A172 (cell line): ENCODE measurements at regions not wholly inside any gene's neighbourhood (a gene's known extent, or its start where the extent isn't known, plus 50 kb on each side); places are given as distances from the start of the nearest gene placed in this dataset.

ENCODE experiments used
- DNase-seq: peaks from one replicate; pipeline ENCODE4 v3.0.0-alpha.2; 2015; ENCODE audit warnings: low spot score

DNA sequence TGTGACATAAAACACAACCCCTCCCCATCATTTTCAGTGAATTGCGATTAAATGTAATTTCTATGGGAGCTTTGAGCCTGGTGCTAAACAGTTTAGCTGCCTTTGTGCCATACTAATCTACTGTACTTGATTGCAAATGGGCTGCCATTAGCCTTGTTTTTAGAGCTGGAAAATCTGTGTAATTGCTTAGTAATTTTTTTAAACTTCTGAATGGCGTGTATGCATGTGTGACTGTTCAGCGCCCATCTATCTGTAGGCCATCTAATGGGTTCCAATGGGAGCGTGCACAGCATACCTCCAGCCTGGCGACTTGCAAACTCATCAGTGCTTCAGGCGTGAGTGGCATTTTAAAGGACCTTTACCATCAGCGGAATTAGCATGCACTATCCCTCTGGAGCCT is 142.7 kb upstream of the KIRREL3 start:
- no peak for DNase-seq

DNA sequence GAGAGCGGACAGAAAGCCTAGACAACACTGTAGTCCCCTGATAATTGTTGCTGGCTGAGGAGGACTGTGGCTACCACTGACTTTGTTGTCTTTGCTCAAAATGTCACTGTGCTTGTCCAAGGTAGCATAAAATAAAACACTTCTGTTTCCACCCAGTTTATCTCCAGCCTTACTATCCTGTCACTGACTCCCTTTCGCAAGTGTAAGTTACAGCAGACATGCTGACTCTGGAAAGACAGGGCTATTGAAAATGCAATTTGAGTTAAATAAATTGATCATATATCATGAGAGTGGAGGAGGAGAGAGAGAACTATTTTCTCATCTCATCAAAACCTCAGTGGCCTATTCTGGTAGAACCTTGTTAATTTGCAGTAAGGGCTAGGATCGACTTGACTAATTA is 138.0 kb upstream of the KIRREL3 start:
- DNase-seq = no peak

DNA sequence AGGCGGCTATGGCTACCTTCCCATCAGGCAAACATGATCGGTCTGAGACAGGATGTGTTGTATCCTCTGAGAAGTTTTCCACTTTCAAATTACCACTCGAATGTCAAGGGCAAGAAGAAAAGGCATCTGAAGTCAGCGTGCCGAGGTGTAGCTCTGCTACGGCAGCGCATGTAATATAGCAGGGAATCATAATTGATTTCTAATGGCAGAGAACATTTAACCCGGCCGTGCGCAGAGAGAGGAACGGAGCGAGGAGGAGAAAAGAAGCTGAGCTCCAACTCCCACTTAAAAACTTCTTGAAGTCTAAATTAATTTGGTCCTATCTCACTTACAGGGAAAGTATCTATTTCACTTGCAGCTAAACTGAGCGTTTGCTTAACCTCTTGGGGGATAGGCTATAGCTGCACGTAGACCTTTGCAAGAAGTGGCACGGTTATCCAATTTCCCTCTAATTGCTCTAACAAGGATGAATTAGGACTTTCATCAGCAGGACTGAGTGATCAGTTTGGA is 137.3 kb upstream of the KIRREL3 start:
- DNase-seq = no peak

DNA sequence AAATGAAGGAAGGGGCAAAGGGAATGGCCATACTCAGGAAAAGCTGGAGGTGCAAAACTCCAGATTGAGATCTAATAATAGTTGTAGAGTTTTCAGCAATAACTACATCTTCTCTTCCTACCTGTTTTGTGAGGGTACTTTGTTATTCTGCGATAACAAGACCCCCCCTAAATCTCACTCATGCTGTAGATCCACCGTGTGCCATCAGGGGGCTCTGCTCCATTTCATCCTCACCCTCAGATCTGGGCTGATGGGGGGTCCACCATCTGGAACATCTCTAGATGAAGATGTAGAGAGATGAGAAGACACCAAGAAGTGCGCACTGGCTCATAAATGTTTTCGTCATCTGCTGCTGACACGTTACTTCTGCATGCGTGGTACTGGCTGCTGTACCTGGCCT is 135.9 kb upstream of the KIRREL3 start:
- DNase-seq = no peak

DNA sequence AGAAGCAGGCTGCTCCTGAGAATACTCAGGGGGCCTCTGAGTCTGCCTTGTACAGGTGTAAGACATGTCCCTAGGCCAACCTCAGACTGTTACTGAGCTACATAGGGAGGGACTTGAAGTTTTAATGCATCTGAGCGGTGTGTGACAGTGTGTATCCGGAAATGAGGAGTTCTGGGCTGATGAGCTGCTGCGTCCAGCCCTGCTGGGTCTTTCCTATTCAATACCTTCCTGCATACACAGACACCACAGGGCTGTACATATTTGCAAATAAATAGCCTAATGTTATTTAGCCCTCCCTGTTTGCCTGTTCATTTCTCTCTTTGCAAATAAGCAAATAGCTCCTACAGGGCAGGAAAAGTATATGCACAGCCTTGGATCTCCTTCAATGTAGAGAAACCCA is 134.7 kb upstream of the KIRREL3 start:
- no peak for DNase-seq

DNA sequence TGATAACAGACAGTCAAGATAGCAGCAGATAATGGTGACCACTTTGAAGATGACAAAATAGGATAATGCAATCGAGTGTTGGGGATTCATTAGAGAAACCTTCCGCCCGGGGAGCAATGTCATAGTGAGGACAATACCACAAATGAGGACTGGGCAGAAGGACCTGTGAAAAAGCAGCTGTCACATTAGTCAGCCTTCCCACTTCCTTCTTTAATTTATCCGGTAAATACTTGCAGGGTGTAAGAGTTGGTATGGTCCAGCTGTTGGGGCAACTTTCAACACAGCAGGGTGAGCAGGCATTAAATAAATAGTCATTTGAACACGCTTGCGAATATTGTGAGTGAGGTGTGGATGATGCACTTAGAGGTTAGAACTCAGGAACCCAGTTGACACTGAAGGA is 132.5 kb upstream of the KIRREL3 start:
- peak; percentile 0 for DNase-seq

DNA sequence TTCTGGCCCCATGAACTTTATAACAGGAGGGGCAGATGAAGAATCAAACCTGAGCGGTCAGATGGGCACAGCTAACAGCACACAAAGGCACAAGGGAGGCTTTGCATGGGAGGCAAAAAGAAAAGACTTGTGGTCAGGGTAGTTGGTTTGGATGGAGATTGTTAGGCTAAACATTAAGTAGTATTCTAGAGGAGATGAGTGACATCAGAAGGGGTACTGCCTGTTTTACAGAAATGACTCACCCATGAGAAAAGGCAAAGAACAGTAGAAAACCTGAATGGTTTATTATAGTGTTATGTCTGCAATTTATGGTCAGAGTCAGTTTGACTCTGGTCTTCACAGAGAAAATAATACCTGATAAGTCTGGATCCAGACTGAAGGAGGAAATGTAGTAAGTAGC is 129.8 kb upstream of the KIRREL3 start:
- DNase-seq = no peak

DNA sequence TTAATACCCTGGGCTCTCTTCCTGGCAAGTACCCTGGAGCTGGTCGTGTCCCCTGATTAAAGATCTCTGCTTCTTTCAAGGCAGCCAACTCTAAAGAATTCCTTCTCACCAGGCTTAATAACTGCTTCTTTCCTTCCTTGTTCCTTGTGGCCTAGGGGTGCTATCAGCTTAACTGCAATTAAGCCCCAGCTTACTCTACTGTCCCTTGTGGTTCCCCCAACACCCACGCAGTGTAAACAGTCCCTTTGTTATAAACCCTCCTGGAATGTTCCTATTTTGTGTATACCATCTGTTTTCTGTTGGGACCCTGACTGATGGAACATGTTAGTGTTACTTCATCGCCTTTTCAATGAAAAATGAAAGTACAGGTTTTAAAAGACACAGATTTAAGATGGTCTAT is 126.4 kb upstream of the KIRREL3 start:
- no peak for DNase-seq

DNA sequence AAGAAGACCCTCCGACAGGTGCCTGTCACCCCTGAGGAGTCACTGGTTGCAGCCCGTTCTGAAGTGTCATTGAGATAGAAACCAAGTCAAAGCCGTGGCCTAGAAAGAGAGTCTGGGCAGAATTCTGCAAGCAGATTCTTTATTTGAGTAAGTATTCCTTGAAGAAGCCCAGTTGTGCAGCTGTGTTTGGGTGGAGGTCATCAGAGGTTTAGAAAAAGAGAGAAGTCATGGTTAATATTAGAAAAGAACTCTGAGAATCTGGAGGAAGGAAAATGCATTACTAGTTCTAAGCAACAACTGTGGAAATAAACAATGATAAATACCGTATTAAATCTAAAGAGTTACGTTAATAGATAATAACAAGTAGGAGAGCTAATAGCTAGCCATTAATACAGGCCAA is 118.8 kb upstream of the KIRREL3 start:
- no peak for DNase-seq

DNA sequence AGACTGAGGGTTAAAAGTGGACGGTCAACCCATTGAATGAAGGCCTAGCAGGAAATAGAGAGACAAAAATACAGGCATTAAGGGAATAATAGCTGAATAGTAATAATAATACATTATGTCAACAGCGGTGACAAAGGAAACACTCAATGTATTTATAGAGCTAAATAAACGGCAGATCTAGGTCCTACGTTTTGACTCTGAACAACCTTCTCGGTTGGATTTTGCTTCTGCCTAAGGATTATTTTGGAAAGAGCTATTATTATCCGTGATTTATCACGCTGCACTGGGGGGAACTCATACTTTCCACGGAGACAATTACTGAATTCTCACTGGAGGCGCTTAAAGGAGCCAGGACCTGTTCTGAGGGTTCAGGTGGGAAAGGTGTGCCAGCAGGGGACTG is 118.2 kb upstream of the KIRREL3 start:
- no peak for DNase-seq

DNA sequence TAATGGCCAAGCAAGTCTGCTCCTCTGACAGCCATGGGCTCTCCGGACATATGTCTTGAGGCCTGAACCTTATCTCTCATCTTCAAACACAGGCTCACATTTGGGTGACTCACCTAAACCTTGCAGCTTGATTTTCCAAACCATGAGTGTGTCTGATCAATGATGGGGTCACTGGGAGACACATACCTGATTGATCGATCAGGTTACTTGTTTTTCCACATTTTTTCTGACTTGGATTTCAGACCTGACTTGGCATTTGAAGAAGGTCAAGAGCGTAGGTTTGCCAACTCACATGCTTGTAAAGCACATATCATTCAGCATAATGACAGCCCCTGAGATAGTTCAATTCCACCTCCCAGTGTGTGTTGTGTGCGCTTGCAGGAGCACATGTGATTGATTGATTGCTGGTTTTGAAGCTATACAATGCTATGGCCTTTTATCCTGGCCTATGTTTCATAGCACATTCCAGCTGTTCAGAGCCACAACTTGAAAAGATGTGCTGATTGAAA is 116.7 kb upstream of the KIRREL3 start:
- no peak for DNase-seq

DNA sequence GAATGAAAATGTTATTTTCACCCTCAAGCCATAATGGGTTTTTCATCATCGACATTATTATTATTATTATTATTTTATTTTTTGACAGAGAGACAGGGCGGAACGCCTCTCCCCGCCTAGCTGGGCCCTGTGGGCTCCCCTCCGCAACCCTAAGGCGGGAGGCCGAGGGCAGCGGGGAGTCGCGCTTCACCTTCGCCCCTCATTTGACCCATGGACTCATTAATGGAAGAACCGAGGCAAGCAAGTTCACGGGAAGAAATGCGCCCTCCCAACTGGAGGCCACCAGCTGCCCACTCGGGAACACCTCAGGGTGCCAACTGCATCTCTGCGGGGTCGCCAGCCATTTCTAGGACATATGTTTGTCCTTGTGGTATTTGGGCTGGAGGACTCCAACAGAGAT is 115.3 kb upstream of the KIRREL3 start:
- DNase-seq = no peak

DNA sequence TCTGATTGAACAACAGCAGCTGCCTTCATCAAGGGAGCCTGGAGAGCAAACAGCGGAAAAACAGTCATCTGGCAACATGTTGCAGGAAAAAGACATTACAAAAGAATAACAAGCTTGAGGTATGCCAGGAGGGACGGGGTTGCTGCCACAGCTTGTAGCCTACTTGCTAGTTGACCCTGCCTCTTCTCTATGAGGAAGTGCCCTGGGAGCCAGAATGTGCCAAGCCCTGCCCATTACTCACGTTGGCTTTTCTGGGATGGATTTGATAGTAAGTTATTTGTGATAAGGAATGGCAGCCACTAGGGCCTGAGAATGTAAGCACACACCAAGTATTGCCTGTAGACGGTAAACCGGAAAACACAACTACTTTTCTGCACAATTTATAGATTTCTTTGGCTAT is 113.5 kb upstream of the KIRREL3 start:
- no peak for DNase-seq

DNA sequence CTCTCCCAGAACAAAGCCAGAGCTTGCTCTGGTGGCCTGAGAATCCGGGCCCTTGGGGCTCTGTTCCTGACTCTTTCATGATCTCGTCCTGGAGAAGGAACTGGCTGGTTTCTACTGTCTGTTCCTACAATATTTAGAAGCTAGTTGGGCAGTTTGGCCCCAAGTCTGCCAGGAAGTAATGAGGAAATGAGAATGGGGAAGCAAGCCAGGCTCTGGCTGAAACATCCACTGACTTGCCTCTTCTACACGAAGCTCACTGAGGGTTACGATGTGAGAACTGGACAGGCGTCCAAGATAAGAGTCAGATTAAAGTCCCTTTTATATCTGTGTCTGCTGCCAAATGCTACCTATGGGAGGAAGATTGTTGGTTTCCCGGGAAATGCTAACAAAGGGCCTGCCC is 110.0 kb upstream of the KIRREL3 start:
- no peak for DNase-seq

DNA sequence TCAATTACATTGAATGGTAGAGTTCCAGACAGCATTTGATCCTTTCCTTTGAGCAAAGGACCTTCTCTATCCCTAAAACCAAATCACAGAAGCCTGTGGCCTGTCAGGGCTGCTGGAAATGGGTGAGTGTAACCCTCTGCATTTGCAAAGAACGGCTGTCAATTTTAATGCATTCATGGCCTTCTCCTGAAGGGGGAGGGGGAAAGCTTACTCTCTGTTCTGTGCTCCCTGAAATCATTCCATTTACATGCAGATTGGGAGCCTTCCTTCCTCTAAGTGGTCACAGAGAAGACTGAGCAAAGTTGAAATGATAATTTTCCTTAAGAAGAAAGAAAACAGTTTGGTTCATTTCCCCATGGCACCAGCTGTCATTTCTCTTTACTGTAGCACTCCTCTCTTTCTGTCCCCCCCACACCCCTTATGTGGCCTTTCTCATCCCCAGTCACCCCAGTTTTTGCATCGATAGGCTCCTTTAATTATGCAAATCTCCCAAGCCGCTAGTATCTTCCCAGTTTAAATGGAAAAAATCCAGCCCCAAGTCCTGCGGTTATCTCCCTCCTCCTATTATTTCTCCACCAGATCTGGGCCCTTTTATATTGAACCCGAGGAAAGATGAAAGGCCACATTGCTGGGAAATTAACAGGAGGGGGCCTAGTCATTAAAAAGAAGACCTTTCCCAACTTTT is 109.4 kb upstream of the KIRREL3 start:
- no peak for DNase-seq

DNA sequence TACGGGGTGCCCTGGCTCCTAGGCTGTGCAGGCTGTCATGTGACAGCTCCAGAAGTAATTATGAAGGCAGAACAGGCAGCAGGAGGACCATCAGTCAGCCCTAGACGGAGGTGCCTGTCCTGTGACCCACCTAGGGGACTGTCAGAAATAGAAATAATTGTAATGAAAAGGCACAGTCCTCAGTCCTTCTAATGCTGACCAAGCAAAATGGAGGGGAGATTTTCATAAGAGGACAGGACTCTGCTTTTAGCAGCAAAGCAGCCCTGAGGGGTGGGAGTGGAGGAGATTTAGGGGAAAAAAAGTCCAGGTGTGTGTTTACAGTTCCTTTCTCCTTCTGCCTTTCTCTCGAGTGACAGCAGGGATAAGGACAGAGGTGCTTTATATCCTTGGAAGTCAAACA is 108.3 kb upstream of the KIRREL3 start:
- DNase-seq = no peak

DNA sequence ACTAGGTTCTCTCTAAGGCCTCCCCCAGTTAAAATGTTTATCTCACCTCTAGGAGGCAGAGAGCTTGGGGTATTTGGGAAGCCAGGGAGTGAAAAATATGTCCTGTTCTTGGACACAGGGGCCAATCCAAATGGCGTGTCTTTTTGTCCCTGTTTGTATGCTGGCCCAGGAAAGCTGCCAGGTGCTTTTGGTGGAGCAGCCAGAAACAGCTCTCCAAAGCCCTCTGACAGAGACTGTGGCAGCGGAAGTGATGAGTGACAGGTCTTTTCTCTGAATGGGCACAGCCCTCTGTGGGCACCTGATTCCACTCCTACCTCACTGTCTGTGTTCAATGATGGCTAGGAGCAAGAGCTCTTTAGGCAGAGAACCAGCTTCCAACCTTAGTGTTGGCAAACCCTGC is 106.4 kb upstream of the KIRREL3 start:
- DNase-seq = no peak

DNA sequence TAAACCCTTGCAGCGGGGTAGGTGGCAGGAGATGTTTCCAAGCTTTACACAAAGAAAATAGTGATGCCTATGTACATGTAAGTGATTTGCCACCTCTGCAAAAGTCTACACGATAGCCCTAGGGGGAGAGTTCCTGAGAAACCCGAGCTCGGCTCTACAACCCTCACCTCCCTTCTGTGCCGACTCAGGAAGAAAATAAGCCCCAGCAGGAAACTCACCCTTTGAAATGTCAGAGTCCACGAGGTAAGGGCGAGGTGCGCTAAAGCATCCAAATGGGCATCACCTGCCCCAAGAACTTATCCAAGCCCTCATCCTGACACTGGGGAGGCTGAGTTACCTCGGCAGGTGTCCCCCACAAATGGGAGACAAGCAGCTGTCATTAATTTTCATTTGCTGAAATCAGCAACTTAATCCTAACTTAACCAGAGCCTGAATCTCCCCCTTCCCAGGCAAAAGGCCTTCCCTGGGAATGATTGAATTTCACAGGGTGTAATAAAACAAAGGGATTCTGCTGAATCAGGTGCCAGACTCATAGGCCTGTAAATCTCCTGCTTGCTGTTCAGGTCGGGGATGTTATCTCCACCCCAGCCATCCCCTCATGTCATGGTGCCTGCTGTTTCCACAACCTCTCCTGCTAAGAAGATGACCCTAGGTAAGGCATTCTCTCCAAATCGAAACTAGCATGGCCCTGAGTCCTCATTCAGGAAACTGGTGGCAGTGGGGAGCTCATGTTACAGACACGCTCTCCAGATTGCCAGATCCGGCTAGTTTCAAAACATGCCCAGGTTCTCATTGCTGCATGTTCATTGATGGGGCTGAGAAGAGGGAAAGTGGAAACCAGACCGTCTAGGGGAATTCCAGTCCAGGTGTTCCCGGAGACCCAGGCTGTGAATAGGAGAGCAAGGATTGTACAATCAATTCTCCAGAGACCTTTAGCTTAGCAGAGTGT is 105.3 kb upstream of the KIRREL3 start:
- DNase-seq = no peak

DNA sequence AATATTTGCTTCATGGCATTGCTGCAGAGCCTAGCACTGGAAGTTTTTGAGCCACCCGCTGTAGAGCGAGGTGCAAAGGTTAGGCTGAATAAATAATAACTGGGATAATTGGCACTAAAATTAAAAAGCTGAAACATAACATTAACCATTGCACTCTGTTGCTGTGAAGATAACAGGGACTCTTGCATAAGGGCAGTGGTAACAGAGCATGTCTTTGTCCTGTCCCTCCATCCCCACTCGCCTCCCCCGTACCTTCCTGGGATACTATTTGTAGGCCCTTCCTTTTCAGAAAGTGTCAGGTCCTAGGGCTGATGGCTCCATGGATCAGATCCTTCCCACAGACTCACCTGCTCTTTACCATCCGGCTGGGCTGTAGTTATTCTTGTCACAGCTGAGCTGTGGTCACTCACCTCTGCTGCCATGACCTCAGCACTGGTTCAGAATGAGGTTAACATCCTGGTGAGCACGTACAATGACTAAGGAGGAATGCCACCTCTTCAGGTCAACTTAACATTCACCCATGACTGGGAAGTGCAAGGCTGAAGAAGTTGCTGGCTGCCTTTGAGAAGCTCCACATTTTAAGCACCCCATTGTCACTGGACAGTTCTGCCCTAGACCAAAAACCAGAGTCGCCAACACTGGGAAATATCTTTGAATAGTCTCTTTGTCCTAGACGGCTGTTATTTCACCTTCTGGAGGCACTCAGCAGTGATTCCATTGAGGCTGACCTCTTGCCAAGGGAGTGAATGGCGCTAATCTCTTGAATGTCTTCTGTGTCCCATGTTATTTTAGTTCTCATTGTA is 103.2 kb upstream of the KIRREL3 start:
- DNase-seq = no peak

DNA sequence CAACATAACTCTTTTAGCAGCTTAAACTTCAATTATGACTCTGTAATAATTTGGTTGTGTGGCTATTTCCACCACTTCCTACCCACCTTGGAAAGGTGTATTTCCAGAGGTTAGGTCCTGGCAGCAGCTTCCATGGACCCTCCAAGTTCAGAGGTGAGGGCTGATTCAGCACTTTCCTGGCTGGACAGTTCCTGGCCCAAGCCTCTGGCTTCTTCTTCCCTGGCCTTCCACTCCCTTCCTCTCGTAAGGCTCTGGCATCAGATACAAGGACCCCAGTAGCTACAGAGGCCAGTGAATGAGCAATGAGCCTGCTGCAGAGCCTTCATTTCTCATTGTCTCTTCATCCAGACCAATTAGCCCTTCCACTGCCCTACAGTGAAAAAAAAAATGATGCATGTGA is 98.1 kb upstream of the KIRREL3 start:
- DNase-seq = no peak

DNA sequence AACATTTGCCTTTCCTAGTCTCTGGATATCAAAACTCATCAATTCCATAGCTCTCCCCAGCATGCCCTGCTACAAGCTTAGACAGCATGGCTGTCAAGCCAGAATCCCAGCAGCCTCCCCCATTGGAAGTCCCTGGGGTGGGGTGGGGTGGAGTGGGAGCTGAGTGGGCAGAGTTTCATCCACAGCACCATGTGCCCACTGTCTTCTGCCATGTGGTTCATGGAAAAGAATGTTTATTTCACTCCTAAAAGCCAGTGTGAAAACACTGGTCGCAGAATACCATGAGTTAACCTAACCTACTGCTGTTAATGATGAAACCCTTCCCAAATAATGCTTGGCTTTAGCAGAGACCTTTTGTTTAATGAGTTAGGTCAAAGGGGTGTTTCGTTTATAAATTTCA is 80.2 kb upstream of the KIRREL3 start:
- no peak for DNase-seq

DNA sequence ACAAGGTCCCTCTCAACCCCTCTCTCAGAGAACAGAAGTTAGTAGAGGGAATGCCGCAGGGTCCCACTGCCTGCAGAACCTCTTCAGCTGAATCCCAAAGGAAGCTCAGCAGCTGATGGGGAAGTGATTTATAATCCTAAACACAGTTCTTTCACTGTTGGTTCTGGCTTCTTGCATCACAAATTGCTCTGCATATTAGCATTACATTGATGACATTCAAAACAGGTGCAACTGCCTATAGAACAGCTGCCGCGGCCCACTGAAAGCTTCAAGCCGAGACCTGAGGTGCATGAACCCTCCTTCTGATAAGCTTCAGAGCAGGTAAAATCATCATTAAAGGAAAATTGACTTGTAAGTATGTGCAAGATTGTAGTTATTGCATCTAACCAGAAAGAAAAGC is 75.2 kb upstream of the KIRREL3 start:
- DNase-seq = no peak
